ENCODE measurements at regions not wholly inside any gene's neighbourhood (a gene's known extent, or its start where the extent isn't known, plus 50 kb on each side); places are given as distances from the start of the nearest gene placed in this dataset.

DNA sequence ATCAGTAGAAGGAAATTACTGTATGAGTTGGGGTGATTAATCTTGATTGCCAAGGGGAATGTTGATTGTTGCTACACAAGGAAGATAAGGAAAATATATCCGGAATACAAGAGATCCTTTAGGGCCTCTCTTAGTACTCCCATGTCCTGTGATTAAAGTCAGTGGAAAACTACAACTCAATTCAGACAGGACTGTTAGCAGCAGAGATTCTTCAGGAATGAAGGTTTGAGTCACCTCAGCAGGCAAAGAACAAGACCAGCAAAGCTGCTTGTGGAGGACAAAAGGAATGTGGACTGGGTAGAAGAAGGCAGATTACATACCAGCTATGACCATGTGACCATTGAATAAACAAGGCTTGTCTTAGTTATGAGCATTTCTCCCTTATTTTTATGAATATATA is 478.2 kb downstream of the BUD13 start:
- no peak for DNase-seq (ENCODE audit: low read depth)

DNA sequence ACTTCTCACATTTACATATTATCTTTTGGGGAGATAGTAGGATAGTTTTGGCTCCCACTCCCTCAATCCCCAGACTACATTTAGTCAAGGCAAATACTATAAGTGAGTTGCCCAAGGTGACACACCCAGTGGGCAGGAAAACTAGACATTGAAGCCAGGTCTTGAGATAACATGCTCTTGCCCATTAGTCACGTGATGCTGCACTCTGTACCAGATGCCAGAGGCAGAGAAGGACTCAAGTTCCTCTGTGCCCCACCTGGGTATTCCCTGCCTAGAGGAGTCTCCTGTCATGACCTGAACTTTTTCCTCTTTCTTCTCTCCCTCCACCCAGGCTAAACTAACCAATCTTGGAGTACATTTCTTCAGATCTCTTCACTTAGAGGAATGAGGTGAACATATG is 484.9 kb downstream of the BUD13 start:
- no peak for DNase-seq (ENCODE audit: low read depth)

DNA sequence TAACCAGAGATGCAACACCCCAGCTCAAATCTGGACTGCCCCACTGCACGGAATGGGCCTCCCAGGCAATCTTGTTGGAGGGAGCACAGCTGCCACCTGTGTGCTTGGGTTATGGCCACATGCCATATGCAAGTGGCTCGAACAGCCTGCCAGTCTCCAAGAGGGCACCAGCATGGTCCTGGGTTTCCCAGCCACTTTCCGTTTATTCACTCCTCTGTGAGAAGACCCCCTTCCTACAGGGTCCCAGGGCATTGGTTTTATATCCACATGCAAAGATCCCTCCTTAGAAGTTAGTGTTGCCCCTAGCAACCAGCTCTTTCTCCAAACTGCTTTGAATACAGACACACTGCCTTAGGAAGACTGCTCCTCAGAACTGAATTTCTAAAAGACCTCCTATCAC is 487.8 kb downstream of the BUD13 start:
- DNase-seq (ENCODE audit: low read depth) = no peak

DNA sequence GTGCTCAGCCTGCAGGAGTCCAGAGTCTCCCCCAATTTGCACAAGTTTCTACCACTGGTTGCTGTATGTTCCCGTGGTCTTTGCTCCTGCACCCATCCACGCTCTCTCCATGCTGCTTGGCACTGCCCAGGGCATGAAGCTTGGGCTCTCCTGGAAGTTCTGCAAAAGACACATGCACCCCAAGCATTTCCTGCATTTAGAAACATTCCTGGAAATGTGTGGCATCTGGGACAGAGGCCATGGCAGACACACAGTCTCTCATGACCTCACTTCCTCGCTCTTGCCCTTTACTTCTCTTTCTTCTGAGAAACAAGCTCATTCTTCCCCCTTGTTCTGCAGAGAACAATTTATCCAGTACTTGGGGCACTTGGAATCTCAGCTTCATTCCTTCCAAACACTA is 489.5 kb downstream of the BUD13 start:
- no peak for DNase-seq (ENCODE audit: low read depth)

DNA sequence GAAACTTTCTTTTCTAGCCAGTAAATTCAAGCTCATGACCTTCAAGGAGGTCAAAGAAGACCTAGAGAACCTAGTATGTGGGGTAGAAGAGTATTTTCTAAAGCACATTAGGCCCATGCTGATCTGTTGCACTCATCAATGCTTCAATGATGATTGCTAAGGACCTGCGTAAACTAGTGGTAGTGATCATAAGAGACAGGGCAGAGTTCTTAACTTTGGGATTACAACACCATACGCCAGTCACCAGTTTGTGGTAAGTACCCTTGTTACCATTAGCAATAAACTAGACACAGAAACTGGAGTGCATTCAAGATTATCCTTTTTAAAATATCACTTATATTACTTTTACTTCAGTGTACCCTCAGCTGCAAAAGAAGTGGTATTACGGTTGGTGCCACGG is 490.3 kb downstream of the BUD13 start:
- DNase-seq (ENCODE audit: low read depth) = no peak

DNA sequence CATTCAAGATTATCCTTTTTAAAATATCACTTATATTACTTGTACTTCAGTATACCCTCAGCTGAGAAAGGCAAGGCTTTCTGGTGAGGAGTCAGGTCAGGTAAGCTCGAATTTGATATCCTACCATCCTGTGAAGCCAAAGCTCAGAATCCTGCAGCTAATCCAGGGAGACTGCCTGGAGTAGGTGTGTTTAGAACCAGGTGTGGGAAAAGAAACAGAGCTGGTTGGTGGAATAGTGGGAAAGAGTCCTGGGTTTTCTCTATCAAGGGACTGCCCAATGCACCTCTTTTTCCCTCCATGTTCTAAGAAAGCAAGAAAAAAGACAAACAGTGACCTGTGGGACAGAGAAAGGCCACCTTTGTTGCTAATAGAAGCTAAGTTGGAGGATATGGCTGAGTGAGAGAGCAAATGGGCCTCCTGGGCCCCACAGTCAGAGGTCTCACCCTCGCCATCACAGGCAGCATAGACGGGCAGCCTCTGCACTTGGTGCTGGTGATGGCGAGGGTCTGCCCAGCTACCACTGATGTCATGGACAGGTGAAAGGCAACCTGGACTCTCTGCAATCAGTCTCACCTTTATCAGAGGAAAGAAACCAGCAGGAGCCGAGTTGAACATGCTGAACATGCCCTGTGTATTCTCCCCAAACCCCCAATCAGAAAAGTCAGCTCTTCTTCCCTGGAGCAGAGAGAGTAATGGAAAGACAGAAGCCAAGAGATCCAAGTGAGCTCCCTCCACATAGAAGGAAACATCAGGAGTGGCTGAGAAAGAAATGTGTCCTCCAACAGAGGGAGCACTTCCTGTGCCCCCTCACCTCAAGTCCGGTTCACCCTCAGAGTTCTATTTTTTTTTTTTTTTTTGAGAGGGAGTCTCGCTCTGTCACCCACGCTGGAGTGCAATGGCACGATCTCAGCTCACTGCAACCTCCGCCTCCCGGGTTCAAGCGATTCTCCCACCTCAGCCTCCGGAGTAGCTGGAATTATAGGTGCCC is 491.3 kb downstream of the BUD13 start:
- no peak for DNase-seq (ENCODE audit: low read depth)

DNA sequence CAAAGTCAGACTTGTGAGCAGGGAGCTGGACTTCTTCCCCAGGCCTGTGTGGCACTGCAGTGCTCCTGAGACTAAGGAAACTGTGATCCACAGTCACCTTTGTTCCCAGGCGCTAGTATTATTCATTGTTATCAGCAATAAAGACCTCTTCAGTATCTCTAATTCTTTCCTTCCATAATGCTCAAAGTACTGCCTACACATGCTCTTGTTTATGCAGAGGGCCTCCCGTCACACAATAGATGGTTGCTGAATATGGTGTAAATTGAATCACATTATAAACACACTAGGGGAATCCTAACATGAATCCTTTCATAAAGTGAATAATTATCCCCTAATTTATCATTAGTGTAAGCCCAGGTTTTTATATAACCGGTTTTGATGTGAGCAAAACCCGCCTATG is 493.3 kb downstream of the BUD13 start:
- no peak for DNase-seq (ENCODE audit: low read depth)

DNA sequence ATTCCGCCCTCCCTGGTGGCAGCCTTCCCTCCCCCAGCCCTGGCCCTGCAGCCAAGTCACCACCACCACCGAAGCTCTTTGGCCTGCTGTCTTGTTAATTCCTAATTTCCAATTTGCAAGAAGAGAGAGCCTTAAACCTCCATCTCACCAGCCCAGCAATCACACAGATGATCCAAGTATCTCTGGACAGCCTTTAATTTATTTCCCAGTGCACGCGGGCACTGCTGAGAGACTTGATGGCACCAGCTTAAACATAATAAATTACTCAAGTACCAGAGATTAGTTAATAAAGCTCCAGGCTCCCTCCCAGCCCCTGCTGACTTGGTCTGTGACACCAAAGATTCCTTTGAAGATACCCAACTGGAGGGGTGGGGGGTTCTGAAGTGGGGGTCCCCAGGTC is 494.7 kb downstream of the BUD13 start:
- DNase-seq (ENCODE audit: low read depth) = no peak

DNA sequence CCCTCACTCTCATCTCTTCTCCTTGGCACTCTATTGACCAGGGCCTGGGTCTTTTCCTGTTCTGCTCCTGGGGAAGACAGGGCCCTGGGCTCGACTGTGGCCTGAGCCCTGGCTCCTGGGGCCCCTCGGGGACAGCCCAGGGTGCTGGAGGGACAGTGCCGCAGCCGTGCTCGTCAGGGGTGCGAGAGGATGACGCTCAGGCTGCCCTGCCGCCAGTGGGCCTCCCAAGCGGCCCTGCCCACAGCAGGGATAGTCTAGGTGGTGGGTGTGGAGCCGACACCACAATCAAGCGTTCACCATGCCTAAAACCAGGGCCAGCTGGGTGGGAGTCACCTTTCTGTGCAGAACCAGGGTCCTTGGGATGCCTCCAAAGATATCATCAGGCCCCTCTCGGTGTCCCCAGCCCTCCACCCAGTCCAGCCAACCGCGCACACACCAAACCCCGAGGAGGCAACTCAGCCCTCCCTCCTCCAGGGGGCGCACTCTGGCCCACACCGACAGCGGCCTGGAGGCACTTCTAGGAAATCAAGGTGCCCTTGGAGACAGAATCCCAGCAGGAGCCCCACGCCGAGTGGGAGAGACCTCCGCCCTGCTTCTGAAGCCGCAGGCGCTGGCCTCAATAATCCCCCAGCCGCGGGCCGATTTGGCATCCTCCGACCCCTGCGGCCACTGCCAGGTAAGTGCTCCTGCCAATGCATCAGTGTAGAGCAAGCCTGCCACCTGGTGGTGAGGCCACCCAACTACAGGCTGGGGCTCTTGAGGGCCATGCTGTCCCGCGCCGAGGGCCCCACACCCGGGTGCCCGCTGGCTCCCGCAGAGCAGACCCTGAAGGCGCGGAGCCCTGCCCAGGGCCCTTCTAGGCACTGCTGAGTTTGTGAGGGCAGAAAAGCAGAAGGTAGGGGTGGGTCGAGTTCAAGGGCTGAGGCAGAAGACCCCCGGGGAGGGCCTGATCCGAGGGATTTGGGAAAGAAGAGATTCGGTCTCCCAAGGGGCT is 496.4 kb downstream of the BUD13 start:
- peak; percentile 34 for DNase-seq (ENCODE audit: low read depth)

DNA sequence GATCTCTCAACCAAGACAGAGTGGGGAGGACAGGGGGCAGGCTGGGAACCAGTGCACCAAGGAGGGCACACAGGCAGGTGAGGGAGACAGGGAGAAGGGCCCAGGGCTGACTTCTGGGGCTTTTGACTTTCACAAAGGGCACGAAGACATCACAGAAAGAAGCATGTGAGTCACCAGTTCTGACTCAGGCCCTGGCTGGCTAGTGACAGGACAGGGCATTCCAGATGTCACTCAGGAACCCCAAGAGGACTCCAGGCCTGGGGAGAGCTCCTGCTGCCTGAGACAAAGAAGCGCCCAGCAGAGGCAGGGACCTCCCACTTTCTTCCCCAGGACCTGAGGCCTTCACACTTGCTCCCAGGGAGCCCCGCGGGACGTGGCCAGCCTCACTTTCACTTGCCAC is 497.2 kb downstream of the BUD13 start:
- DNase-seq (ENCODE audit: low read depth) = no peak

DNA sequence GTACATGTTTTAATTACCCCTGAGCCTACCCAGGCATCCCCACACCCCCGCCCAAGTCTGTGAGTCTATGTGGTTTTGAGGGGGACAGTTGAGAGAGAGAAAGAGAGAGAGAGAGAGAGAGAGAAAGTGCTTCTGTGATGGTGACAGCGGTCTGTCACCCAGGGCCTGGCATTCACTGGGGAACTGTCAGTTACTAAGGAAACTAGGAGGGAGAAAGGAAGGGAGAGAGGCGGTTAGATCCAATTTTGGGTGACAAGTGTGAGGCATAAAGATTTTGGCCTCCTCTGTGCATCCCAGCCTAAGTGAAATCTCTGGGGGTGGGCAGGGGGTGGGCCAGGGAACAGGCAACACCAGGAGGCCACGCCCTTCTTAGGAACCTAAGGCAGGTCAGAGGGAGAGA is 498.3 kb downstream of the BUD13 start:
- no peak for DNase-seq (ENCODE audit: low read depth)

DNA sequence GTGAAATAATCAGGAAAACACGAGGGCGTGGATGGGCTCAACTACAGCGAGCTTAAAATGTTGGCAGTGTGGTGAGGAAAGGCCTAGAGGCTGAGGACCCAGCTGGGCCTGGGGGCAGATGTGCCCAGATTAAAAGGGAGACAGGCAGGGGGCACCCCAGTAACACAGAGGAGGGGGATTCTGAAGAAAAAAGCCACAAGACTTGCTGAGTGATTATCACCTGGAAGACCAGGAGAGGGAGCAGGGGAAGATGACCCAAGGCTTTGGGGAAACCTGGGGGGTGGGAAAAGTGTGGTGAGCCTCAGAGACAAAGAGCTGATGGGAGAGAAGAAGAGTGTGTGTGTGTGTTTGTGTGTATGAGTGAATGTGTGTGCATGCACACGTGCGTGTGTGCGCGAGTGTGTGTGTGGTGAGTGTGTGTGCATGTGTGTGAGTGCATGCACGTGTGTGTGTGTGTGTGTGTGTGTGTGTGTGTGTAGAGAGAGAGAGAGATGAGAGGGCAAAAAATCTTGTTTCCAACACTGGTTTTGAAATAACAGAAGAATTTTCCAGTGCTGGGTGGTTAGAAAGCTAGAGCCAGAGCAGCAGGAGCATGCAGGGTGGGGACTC is 500.5 kb downstream of the BUD13 start:
- no peak for DNase-seq (ENCODE audit: low read depth)

DNA sequence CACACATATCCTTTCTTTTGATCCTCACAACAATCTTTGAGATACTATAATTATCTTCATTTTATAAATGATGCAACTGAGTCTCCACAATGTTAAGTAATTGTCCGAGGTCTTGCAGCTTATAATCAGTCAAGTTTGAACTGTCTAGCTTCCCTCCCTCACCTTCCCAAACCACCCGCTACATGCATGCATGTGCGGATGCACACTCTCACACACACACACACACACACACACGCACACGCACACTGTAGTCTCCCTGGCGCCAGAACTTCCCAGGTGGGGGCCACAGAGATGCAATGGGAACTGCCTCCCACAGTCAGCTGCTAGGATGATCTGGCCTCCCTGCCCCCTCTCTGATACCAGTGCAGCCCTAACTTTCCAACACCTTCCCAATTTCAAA is 501.3 kb downstream of the BUD13 start:
- DNase-seq (ENCODE audit: low read depth) = no peak

DNA sequence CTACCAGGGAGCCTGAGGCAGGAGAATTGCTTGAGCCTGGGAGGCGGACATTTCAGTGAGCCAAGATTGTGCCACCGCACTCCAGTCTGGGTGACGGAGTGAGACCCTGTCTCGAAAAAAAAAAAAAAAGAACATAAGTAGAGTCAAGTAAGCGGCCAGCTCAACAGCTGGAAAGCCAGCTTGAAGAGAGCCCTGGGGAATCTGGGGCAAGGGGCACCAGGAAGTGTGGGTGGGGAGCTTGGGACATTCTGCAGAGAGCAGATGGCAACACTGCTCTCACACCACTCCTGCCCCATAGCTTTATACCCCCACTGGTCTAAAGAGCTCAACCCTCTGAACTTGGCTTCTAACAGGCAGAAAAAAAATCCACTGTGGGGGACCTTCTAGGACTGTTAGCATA is 505.6 kb downstream of the BUD13 start:
- no peak for DNase-seq (ENCODE audit: low read depth)

DNA sequence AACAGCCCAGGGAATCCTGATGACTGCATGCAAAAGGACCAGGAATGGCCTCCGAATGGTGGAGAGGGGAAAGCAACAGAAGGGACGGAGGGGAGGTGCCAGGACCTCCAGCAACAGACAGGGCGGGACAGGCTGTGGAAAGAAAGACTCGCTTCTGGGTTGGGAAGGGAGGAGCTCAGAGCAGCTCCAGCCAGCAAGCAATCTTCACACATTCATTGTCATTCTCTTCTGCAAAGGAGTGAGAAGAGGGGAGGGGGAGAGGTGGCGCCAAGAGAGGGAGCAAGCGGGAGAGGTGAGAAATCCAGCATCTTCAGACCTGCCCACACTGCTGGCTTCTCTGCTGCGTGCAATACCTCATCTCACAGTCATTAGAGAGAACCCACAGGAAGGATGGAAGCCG is 509.0 kb downstream of the BUD13 start:
- no peak for DNase-seq (ENCODE audit: low read depth)

DNA sequence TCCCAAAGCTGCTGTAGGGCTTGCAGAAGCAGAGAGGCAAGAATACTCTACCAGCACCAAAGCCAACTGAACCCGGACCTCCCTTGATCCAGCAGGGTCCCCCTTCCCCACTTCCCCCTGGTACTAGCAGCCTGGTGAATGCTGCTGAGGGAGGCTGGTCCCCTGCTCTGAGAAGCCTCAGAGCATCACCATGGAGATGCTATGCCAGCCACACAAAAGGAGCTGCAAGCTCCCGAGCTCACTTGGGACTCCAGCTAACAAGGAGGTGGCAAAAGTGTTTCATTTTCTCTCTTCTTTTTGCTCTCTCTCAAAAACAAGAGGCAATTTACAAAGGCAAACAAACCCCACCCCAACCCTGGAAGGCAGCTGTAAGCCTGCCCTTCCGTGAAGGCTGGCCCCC is 509.8 kb downstream of the BUD13 start:
- DNase-seq (ENCODE audit: low read depth) = no peak

DNA sequence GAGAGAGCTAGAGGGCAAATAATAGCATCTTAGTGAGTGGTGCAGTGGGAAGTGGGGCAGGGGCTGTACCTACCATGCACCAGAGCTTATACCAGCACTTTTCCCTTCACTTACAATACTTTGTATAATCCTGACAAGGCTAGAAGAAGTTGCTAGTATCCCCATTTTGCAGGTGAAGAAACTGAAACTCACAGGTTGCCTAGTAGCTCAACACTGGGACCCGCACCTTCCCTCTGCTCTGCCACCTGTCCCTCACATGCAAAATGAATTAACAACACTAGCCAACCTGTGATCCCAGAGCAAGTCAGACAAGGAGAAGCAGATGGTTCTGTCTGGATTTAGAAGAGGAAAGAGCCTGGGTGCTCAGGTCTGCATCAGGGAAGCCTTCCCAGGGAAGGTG is 510.4 kb downstream of the BUD13 start:
- no peak for DNase-seq (ENCODE audit: low read depth)

DNA sequence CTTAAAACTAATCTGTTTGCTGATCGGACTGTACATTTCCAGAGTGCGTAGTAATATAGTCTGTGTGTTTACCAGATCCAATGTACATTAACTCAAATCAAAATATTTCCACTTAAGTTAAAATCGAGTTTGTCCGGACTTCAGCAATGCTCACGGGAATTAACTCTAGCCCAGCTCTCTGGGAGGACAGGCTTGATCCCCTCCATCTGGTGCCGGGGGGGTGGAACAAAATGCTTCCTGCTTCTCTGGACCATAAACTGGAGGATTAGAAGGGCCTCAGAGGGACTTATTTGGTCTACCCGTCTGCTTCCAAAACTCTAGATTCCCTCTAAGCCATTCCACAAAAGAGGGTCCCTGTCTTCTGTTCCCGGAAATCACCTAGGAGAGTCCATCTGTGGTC is 511.2 kb downstream of the BUD13 start:
- no peak for DNase-seq (ENCODE audit: low read depth)

DNA sequence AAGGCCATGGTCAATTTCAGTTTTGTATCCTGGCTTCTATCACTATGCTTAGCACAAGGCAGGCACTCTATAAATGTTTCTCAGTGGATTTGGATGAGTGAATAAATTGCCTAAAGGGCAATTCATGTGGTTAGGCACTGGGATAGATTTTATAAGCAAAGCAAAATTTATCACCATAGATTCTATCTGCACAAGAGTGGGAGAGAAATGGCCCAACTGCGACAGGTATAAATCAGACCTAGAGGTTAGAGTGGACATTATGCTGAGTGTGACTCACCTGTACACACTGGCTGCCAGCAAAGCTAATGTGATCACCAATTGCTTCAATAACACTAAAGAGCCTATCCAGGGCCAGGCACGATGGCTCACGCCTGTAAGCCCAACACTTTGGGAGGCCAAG is 514.0 kb downstream of the BUD13 start:
- no peak for DNase-seq (ENCODE audit: low read depth)

DNA sequence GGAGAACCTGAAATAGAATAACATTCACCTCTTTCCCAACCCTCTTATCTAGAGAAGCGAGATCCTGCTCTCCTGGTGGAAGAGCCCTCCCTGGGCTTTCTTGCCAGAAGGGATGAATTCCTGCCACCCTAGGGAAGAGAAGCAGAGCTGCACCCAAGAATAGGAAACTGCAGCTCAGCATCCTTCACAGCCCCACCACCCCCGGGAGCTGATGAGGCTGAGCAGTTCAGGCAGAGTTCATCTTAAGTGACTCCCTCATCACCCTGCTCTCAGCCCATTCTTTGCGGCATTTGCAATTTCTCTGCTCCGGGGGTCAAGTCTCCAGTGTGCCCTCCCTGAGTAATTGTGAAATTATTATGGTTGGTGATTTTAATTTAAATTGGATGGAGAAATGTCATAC is 514.9 kb downstream of the BUD13 start:
- no peak for DNase-seq (ENCODE audit: low read depth)

DNA sequence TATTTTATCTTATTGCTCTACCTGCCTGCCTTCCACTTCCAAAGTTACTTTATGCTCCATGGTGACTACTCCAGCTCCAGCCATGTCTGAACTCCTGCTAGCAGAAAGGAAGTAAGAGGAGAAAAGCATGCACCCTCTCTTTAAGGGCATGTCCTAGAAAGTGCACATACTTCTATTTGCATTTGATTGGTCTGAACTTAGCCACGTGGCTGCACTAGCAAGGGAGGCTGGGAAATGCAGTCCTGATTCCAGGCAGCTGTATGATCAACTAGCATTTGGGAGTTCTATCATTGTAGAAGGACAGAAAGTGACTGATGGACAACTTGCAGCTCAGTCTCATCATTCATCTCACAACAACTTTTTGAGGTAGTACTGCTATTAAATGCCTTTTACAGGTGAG is 515.7 kb downstream of the BUD13 start:
- DNase-seq (ENCODE audit: low read depth) = no peak

DNA sequence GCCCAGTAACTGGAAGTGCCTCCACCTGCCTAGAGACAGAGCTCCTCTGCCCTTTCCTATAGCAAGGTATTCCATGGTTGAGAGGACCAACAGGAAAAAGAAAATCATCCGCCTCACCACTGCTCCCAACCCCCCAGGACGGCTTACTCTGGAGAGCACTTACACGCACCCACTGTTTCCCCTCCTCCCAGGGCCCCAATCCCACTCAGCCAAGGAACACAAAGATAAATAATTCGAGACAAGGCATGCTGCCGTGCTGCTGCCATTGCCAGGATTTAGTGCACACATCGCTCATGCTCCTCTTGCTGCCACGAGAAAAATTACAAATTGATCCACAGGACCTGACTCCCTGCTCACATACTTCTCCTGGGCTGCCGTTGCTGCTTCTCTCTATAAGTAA is 516.6 kb downstream of the BUD13 start:
- DNase-seq (ENCODE audit: low read depth) = no peak
